ENCODE measurements at regions not wholly inside any gene's neighbourhood (a gene's known extent, or its start where the extent isn't known, plus 50 kb on each side); places are given as distances from the start of the nearest gene placed in this dataset.

DNA sequence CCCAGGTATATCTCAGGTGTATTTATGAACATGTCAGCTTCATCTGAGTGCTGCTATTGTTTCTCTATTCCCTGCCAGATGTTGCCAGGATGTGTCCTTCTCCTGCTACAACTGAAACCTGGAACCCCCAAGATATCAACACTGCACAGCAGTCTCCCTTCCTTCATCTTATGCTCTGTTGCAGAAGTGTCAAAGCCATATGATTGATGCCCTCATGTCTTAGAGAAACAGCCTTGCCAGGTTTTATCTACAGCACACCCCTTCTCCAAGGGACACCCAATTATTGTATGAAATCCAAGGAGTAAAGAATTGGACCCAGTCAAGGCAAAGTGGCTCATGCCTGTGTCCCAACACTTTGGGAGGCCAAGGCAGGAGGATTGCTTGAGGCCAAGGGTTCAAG is 60.5 kb upstream of the GHITM start:
- DNase-seq (ENCODE audit: low read depth in 1 of 2, low spot score in 1 of 2), result no peak

DNA sequence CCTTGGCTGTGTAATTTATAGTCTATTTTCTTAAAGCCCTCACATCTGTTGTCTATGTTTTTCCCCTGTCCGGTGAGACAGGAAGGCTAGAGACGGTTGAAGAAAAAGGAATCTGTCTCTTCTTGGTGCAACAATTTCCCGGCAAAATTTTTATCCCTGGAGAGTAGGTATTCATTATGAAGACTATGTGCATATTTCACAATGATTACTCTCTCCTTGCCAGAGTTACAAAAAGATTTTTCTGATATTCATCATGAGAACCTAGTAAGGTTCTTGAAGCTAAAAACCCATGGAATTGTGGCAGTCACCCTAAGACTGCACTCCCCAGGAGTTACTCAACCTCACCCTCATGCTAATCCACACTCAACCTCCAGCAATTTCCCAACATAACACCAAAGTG is 55.0 kb upstream of the GHITM start:
- no peak for DNase-seq (ENCODE audit: low read depth in 1 of 2, low spot score in 1 of 2)

DNA sequence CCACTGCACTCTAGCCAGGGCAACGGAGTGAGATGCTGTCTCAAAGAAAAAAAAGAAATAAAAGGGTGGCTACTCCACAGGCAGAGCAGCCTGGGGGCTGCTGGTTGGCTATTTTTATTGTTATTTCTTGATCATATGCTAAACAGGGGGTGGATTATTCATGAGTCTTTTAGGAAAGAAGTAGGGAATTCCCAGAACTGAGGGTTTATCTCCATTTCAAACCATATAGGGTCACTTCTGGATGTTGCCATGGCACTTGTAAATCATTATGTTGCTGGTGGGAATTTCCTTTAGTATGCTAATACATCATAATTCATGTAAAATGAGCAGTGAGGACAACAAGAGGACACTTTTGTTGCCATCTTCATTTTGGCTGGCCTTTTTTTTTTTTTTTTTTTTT is 52.1 kb upstream of the GHITM start:
- no peak for DNase-seq (ENCODE audit: low read depth in 1 of 2, low spot score in 1 of 2)

DNA sequence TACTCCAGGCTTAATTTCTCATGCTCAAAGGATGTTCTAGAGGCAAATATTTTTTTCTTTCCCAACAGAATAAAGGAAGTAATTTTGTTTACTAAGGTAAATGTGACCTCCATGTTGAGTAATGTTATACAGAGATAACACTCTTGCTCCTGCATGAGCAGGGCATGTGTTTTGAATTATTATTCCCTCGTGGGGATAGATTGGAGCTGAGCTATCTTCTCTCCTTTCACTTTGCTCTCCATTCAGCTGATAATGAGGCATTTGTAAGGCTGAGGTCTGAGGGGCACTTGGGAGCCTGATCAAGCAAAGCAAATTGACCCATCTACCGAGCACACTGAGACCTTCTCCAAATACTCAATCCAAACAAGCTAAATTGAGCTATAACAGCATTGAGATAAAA is 50.7 kb upstream of the GHITM start:
- no peak for DNase-seq (ENCODE audit: low read depth in 1 of 2, low spot score in 1 of 2)

DNA sequence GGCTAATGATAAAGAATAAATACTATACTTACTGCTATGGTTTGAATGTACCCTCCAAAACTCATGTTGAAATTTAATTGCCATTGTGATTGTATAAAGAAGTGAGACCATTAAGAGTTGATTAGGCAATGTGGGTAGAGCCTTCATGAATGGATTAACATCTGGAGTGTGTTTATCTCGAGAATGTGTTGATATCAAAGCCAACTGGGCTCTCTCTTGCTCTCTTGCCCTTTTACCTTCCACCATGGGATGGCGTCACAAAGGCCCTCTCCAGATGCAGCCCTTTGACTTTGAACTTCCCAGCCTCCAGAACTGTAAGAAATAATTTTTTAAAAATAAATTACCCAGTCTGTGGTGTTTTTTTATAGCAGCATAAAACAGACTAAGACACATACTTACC is 50.1 kb upstream of the GHITM start:
- DNase-seq (ENCODE audit: low read depth in 1 of 2, low spot score in 1 of 2), result no peak
